Left colon (tissue), 2 donors: ENCODE measurements at regions not wholly inside any gene's neighbourhood (a gene's known extent, or its start where the extent isn't known, plus 50 kb on each side); places are given as distances from the start of the nearest gene placed in this dataset.

ENCODE experiments used
- ATAC-seq: fragments of 200-7000 bp; cut with Tn5 transposase; one replicate; pipeline ENCODE4 v1.9.1; 2020; ENCODE audit warnings: mild to moderate bottlenecking, moderate library complexity
- DNase-seq, 2 donors: peaks; one replicate each; pipeline ENCODE4 v3.0.0-alpha.2; 2020
- intact Hi-C, 2 donors: fragments of 100-400 bp; cut with DNase I in 1 of 2; cut with micrococcal nuclease in 1 of 2; formaldehyde crosslinking; loops; one replicate each; pipeline versions ENCODE4 v1.11.2 to v1.14.0; 2022; cut with DNase I, micrococcal nuclease
- donor health status: DM: no; HTN: no; CAD: no.
- donor health status: DM: yes; HTN: yes; CAD: no.

GRCh38 chr6:109237986-109238329, 142.7 kb downstream of the CEP57L1 start:
- no peak for ATAC-seq
- no peak for DNase-seq
- intact Hi-C loops: no loop called here

- ATAC-seq (peak; percentile 88), DNase-seq (no peak)
- intact Hi-C loops: no loop called here
These were observed 142.0 kb downstream of the CEP57L1 start for GRCh38 chr6:109237077-109237985.

- ATAC-seq: peak; percentile 77
- intact Hi-C loops: no loop called here
- peak; percentile 55 to 62 for DNase-seq
These were observed 141.1 kb downstream of the CEP57L1 start for GRCh38 chr6:109236115-109237076.

GRCh38 chr6:109235481-109236038, 140.3 kb downstream of the CEP57L1 start:
- intact Hi-C loops: no loop called here
- no peak for ATAC-seq
- no peak for DNase-seq

DNA sequence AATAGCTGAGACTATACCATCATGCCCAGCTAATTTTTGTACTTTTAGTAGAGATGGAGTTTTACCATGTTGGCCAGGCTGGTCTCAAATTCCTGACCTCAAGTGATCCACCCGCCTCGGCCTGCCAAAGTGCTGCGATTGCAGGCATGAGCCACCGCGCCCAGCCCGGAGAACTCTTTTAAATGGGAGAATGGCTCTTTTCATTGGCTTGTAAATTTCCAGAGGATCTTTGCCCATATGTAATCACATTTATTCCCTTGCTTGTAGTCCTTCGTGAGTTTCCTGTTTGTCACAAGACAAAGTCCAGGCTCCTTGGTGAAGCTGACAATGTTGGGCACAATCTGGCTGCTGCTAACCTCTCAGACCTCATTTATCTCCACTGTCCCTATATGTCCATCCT, 135.1 kb downstream of the CEP57L1 start:
- DNase-seq (peak; percentile 84 to 85), ATAC-seq (peak; percentile 80)
- intact Hi-C loops: no loop called here

DNA sequence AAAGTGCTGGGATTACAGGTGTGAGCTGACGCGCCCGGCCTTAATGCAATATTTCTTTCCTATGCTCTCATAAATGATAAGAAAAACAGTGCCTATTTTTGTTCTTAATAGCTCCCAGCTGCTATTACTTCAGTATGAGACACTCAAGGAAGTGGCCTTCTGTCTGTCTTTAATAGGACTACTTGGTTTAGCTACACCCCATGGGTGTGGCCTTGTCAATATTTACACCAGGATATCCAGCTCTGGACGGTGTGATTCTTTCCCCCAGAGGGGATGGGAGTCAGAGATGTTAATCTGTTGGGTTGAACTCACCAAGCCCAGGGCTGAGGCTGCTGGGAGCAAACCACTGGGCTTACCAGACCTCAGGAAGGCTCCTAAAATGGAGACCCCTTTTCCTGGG, 134.2 kb downstream of the CEP57L1 start:
- ATAC-seq: peak; percentile 89
- intact Hi-C loops: no loop called here
- DNase-seq: peak; percentile 67 to 86

DNA sequence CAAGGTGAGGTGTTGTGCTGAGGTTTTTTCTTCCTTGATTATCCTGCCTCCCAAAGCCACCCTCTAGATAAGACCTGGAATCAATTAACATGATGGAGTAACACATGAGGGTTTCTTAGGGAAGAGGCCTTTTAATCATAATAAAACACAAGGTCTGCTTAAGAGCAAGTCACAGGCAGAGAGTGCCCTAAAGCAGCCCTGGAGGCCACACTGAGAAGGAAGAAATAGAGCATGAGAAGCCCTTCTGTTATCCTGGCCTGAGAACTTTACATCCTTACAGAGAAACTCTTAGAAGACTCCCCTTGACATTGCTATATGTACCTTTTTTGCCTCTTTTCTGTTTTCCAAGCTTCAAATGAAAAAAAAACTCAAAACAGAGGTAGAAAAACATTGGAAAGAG, 132.3 kb downstream of the CEP57L1 start:
- DNase-seq: no peak
- ATAC-seq: no peak
- intact Hi-C loops: no loop called here

- ATAC-seq: no peak
- DNase-seq: no peak
- intact Hi-C loops: no loop called here
These were observed 131.0 kb downstream of the CEP57L1 start for GRCh38 chr6:109226353-109226752.

DNA sequence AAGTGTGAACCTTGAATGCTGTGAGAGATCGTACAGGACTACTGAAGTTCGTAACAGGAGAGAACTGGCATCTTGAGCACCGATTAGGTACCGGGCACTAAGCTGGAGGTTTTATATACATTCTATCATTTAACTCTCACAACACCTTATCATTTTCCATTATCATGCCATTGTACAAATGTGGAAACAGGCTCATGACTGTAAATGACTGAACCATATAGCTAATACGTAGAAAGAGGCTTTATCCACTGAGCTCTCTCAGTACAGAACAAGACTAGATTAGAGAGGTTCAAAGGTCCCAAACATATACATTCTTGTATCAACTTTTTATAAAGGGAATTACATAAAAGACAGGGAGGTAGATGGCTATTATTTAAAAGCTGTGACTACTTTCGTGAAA, 130.6 kb downstream of the CEP57L1 start:
- ATAC-seq (no peak), DNase-seq (no peak)
- intact Hi-C loops: no loop called here

GRCh38 chr6:109224994-109225393, 129.7 kb downstream of the CEP57L1 start:
- intact Hi-C loops: no loop called here
- no peak for DNase-seq
- ATAC-seq: no peak

GRCh38 chr6:109224107-109224875, 129.0 kb downstream of the CEP57L1 start:
- intact Hi-C loops: no loop called here
- DNase-seq (no peak), ATAC-seq (no peak)

DNA sequence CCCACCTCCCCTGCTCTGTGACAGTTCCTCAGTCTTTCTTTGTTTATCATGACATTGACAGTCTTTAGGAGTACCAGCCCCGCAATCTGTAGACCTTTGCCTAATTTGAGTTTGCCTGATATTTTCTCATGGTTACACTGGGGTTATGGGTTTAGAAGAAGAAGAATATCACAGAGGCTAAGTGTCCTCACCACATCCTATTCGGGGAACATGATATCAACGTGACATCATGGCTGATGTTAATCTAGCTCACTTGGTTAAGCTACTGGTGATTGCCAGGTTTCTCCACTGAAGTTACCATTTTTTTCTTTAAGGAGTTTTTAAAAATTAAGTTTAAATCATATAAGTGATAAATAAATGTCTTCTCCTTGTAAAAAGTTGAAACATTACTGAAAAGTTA, 127.5 kb downstream of the CEP57L1 start:
- intact Hi-C loops: no loop called here
- DNase-seq (no peak), ATAC-seq (no peak)

GRCh38 chr6:109221543-109222195, 126.4 kb downstream of the CEP57L1 start:
- no peak for DNase-seq
- intact Hi-C loops: no loop called here
- no peak for ATAC-seq
